GM19455 (cell line): ENCODE measurements at regions not wholly inside any gene's neighbourhood (a gene's known extent, or its start where the extent isn't known, plus 50 kb on each side); places are given as distances from the start of the nearest gene placed in this dataset.
"Not testable (repeated sequence)": the region's sequence is repeated elsewhere in the genome, so short reads cannot be mapped to it uniquely, and the experiment has no call there.

ENCODE experiments used
- ATAC-seq: cut with Tn5 transposase; IDR thresholded peaks from one replicate; pipeline ENCODE4 v1.9.1; 2021; ENCODE audit not compliant: unreplicated experiment

- peak; percentile 91 for ATAC-seq
These were observed 58.9 kb upstream of the THUMPD2 start for GRCh38 chr2:39837856-39838453.

GRCh38 chr2:39836638-39837037, 57.6 kb upstream of the THUMPD2 start:
- ATAC-seq: no peak

GRCh38 chr2:39834426-39834825, 55.4 kb upstream of the THUMPD2 start:
- no peak for ATAC-seq

GRCh38 chr2:39830610-39831009, 51.6 kb upstream of the THUMPD2 start:
- not testable (repeated sequence) for ATAC-seq
